Epithelial cell of proximal tubule (primary cell): ENCODE measurements at regions not wholly inside any gene's neighbourhood (a gene's known extent, or its start where the extent isn't known, plus 50 kb on each side); places are given as distances from the start of the nearest gene placed in this dataset.

ENCODE experiments used
- DNase-seq: peaks from one replicate; pipeline ENCODE4 v3.0.0-alpha.2; 2011; ENCODE audit warnings: low read depth
- H3K4me3 ChIP-seq: 2 replicates; pipeline ENCODE4 v1.5.1; 2011; ENCODE audit warnings: low read depth, mild to moderate bottlenecking, low read length
- TF ChIP-seq, protein P1 (sequence below): conservative IDR thresholded peaks from 2 replicates; pipeline ENCODE4 v1.5.1; 2012; ENCODE audit warnings: low read depth, mild to moderate bottlenecking, low read length

DNA sequence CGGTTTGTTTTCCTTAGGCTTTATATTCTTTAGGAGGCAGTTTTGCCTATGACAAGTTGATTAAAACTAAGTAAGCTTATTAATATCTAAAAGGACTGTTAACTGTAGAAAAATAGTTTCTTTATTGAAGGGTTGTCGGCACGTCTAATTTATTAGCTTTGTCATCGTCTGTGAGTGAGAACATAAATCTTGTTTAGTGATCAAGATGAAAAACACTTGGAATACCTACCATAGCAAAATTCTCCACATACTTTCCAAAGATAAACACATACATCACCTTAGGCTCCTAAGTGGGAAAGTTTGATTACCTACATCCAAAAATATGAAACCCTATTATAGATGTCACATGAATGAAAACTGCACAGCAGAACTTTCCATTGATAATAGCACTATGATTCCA is 139.1 kb upstream of the BNIP2 start:
- no peak overlapping the region for H3K4me3 ChIP-seq
- TF ChIP-seq, protein P1, sequence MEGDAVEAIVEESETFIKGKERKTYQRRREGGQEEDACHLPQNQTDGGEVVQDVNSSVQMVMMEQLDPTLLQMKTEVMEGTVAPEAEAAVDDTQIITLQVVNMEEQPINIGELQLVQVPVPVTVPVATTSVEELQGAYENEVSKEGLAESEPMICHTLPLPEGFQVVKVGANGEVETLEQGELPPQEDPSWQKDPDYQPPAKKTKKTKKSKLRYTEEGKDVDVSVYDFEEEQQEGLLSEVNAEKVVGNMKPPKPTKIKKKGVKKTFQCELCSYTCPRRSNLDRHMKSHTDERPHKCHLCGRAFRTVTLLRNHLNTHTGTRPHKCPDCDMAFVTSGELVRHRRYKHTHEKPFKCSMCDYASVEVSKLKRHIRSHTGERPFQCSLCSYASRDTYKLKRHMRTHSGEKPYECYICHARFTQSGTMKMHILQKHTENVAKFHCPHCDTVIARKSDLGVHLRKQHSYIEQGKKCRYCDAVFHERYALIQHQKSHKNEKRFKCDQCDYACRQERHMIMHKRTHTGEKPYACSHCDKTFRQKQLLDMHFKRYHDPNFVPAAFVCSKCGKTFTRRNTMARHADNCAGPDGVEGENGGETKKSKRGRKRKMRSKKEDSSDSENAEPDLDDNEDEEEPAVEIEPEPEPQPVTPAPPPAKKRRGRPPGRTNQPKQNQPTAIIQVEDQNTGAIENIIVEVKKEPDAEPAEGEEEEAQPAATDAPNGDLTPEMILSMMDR: no peak
- DNase-seq: no peak

DNA sequence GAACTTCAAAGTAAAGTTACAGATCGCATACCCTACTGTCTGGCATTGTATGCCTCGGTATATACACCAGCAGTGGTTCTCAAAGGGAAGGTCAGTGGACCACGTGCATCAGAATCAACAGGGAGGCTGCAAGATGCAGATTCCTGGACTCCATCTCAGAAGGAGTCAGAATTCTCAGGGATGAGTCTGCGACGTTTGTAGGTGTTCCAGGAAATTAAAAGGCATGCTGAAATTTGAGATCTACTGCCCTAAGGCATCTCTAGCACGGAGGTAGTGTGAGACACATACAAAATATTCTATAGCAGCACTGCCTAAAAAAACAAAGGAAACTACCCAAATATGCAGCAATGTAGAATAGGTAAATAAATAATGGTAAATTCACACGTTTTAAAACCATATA is 136.8 kb upstream of the BNIP2 start:
- H3K4me3 ChIP-seq: no peak overlapping the region
- DNase-seq: no peak
- TF ChIP-seq, protein P1: no peak

DNA sequence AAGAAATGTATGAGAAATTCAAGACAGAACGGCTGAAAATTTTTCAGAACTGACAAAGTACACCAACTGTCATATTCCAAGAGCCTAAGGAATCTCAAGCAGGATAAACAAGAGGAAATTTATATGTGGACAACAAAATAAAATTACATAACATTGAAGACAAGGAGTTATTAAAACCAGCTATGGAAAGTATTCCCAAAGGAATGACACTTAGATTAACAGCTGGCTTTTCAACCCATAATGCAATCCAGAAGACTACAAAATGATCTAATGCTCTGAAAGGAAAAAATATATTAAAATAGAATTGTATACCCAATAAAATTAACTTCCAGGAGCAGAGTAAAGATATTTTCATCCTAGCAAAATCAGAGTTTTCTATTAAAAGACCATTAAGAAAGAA is 132.2 kb upstream of the BNIP2 start:
- no peak overlapping the region for H3K4me3 ChIP-seq
- no peak for DNase-seq
- TF ChIP-seq, protein P1: no peak

DNA sequence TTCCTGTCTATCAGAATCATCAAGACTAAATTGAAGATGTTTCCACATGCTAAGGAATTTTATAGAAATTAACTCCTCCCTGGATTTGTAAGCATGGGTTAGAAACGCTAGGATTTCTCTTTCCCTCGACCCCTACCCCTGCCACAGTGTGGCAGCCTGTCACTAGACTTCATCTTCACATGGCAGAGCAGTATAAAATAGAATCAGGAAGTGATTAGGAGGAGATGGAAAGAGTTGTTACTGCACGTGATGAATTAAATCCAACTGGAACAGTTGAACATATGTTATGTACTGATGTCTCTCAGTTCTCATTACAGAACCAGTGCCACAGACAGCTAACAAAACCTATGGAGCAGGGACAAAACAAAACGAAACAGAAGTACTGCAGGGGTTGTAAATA is 130.0 kb upstream of the BNIP2 start:
- no peak for DNase-seq
- H3K4me3 ChIP-seq: no peak overlapping the region
- TF ChIP-seq, protein P1: no peak

DNA sequence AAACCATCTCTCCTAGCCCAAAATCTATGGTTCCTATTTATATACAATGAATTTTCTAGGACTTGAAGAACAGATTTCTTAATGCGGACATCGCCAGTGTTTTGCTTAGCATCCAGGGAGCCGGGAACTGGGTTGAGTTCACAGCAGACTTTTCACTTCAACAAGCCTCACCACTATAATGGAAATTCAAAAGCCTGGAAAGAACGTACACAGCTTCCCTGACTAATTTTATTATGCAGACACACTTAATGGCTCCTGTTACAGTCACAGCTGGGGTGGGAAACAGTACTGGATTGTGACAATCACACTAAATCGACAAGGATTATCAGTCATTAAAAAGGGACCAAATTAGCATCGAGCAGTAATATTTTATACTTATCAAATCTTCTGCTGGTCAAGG is 129.2 kb upstream of the BNIP2 start:
- TF ChIP-seq, protein P1: no peak
- DNase-seq: no peak
- H3K4me3 ChIP-seq: no peak overlapping the region

DNA sequence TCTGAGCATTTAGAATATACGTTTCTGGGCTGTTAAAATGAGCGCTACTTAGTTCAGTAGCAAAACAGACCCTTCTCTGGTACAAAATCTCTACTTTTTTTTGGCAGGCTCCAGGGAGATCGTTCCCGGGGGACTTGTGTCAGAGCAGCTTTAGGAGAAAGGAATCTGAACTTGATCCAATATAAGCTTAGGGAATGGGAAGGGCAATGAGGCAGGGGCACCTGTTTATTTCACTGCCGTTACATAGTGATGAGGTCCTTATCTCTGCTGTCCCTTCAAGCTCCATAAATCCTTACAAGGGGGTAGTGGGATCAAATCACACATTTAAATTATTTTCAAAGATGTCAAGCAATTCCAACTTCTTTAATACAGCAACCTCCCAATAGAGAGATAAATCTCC is 128.7 kb upstream of the BNIP2 start:
- TF ChIP-seq, protein P1: no peak
- no peak for DNase-seq
- no peak overlapping the region for H3K4me3 ChIP-seq

DNA sequence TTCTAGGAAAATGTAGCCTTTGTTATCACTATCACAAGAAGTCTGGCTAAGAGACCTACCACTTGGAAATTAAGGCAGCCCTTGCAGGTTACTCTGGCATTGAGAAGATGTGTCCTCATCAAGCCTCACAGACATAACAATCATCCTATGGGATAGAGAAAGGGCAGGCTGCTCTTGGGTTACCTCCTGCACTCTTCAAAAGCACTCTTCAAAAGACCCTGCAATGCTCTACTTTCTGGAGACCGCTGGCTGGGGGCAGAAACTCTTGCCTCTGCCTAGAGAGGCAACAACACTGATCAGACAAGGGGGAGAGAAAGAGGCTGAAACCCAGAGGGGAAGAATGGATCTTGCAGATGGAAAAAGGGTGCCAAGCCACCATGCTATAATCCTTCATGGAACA is 127.9 kb upstream of the BNIP2 start:
- no peak overlapping the region for H3K4me3 ChIP-seq
- TF ChIP-seq, protein P1: no peak
- DNase-seq: no peak
